SK-N-SH treated with all-trans-retinoic acid at 6 μM for 48 hours (cell line): ENCODE measurements at regions not wholly inside any gene's neighbourhood (a gene's known extent, or its start where the extent isn't known, plus 50 kb on each side); places are given as distances from the start of the nearest gene placed in this dataset.

Source experiments
- ATAC-seq: fragments of 200-7000 bp; cut with Tn5 transposase; 3 replicates; pipeline ENCODE4 v1.9.1; 2020; ENCODE audit warnings: mild to moderate bottlenecking, moderate library complexity
- ARNTL ChIP-seq: fragments of 450-650 bp; formaldehyde crosslinking; IDR thresholded peaks from 2 replicates; pipeline ENCODE4 v1.5.0; 2020; ENCODE audit warnings: low read depth, mild to moderate bottlenecking, moderate library complexity, borderline replicate concordance
- BACH2 ChIP-seq: fragments of 250-450 bp; sonication (Bioruptor Pico); IDR thresholded peaks from 2 replicates; pipeline ENCODE4 v1.9.0; 2021; ENCODE audit warnings: mild to moderate bottlenecking, borderline replicate concordance
- ESRRG ChIP-seq: fragments of 250-450 bp; sonication (Bioruptor Pico); IDR thresholded peaks from 2 replicates; pipeline ENCODE4 v1.6.1; 2021; ENCODE audit warnings: mild to moderate bottlenecking
- GLIS3 ChIP-seq: fragments of 250-450 bp; sonication (Bioruptor Pico); IDR thresholded peaks from 2 replicates; pipeline ENCODE4 v1.5.0; 2020; ENCODE audit warnings: mild to moderate bottlenecking, moderate library complexity
- ISL1 ChIP-seq: fragments of 250-450 bp; sonication (Bioruptor Pico); IDR thresholded peaks from 2 replicates; pipeline ENCODE4 v2.1.2; 2022; ENCODE audit warnings: mild to moderate bottlenecking, moderate library complexity
- OSR1 ChIP-seq: fragments of 250-450 bp; sonication (Bioruptor Pico); IDR thresholded peaks from 2 replicates; pipeline ENCODE4 v1.8.0; 2022; ENCODE audit warnings: moderate library complexity, mild to moderate bottlenecking, inconsistent platforms
- PPARA ChIP-seq: fragments of 250-450 bp; sonication (Bioruptor Pico); IDR thresholded peaks from 2 replicates; pipeline ENCODE4 v1.5.0; 2020; ENCODE audit warnings: mild to moderate bottlenecking, borderline replicate concordance
- RARB ChIP-seq: fragments of 250-450 bp; sonication (Bioruptor Pico); IDR thresholded peaks from 2 replicates; pipeline ENCODE4 v1.8.0; 2021; ENCODE audit warnings: mild to moderate bottlenecking, moderate library complexity
- SNAI2 ChIP-seq: fragments of 250-450 bp; sonication (Bioruptor Pico); IDR thresholded peaks from 2 replicates; pipeline ENCODE4 v1.5.0; 2020; ENCODE audit warnings: mild to moderate bottlenecking, moderate library complexity
- TCF4 ChIP-seq: fragments of 250-450 bp; sonication (Bioruptor Pico); IDR thresholded peaks from 2 replicates; pipeline ENCODE4 v1.8.0; 2021; ENCODE audit warnings: mild to moderate bottlenecking, moderate library complexity, borderline replicate concordance
- TOX ChIP-seq: fragments of 250-450 bp; sonication (Bioruptor Pico); IDR thresholded peaks from 2 replicates; pipeline ENCODE4 v1.8.0; 2021; ENCODE audit warnings: mild to moderate bottlenecking, moderate library complexity, borderline replicate concordance
- ZC3H10 ChIP-seq: fragments of 250-450 bp; sonication (Bioruptor Pico); IDR thresholded peaks from 2 replicates; pipeline ENCODE4 v1.5.1; 2021; ENCODE audit warnings: mild to moderate bottlenecking, moderate library complexity
- ZFP3 ChIP-seq: fragments of 250-450 bp; sonication (Bioruptor Pico); IDR thresholded peaks from 2 replicates; pipeline ENCODE4 v1.5.0; 2020; ENCODE audit warnings: mild to moderate bottlenecking, moderate library complexity
- ZFP30 ChIP-seq: fragments of 450-650 bp; formaldehyde crosslinking; IDR thresholded peaks from 2 replicates; pipeline ENCODE4 v1.5.0; 2022; ENCODE audit warnings: mild to moderate bottlenecking, moderate library complexity
- ZNF565 ChIP-seq: fragments of 450-650 bp; formaldehyde crosslinking; conservative IDR thresholded peaks from 2 replicates; pipeline ENCODE4 v1.5.0; 2020; ENCODE audit warnings: low read depth, mild to moderate bottlenecking, moderate library complexity
- ZNF70 ChIP-seq: fragments of 450-650 bp; formaldehyde crosslinking; IDR thresholded peaks from 2 replicates; pipeline ENCODE4 v1.5.0; 2020; ENCODE audit warnings: mild to moderate bottlenecking, moderate library complexity
- ZNF8 ChIP-seq: fragments of 450-650 bp; formaldehyde crosslinking; IDR thresholded peaks from 2 replicates; pipeline ENCODE4 v1.5.0; 2020; ENCODE audit warnings: mild to moderate bottlenecking, moderate library complexity
- TF ChIP-seq, protein P1 (sequence below): fragments of 250-450 bp; sonication (Bioruptor Pico); IDR thresholded peaks from 2 replicates; pipeline ENCODE4 v1.8.0; 2021; ENCODE audit warnings: low read depth, mild to moderate bottlenecking, moderate library complexity, borderline replicate concordance
- TF ChIP-seq, protein P2 (sequence below): fragments of 250-450 bp; sonication (Bioruptor Pico); IDR thresholded peaks from 2 replicates; pipeline ENCODE4 v1.5.1; 2020; ENCODE audit warnings: low read depth, mild to moderate bottlenecking, moderate library complexity
- TF ChIP-seq, protein P3 (sequence below): fragments of 250-450 bp; sonication (Bioruptor Pico); IDR thresholded peaks from 2 replicates; pipeline ENCODE4 v1.8.0; 2020; ENCODE audit warnings: mild to moderate bottlenecking, moderate library complexity, borderline replicate concordance
- TF ChIP-seq, protein P4 (sequence below): fragments of 250-450 bp; sonication (Bioruptor Pico); IDR thresholded peaks from 2 replicates; pipeline ENCODE4 v1.5.1; 2021; ENCODE audit warnings: mild to moderate bottlenecking, moderate library complexity
- TF ChIP-seq, protein P5 (sequence below): fragments of 250-450 bp; sonication (Bioruptor Pico); IDR thresholded peaks from 2 replicates; pipeline ENCODE4 v1.5.0; 2020; ENCODE audit warnings: mild to moderate bottlenecking, moderate library complexity

DNA sequence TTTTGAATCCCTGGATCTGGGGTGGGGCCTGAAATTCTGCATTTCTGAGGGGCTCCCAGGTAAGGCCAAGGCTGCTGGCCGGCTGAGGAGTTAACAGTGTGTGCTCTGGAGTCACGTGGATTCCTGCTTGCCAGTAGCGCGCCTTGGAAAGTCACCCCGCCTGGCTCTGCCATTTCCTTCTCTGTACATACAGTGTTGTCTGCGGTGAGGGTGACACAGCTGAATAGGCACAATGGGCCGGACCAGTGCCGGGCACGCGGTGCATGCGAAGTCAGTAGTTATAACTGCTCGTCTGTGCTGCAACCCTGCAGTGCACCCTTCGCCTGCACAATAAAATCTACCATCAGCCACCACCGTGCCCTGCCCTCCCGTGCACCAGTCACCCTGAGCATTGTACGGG, 68.0 kb upstream of the EEPD1 start (continued):
- TF ChIP-seq, protein P1, sequence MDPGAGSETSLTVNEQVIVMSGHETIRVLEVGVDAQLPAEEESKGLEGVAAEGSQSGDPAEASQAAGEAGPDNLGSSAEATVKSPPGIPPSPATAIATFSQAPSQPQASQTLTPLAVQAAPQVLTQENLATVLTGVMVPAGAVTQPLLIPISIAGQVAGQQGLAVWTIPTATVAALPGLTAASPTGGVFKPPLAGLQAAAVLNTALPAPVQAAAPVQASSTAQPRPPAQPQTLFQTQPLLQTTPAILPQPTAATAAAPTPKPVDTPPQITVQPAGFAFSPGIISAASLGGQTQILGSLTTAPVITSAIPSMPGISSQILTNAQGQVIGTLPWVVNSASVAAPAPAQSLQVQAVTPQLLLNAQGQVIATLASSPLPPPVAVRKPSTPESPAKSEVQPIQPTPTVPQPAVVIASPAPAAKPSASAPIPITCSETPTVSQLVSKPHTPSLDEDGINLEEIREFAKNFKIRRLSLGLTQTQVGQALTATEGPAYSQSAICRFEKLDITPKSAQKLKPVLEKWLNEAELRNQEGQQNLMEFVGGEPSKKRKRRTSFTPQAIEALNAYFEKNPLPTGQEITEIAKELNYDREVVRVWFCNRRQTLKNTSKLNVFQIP (CRISPR knock-in tag) = no peak
- TF ChIP-seq, all 23 proteins: peak for 0

DNA sequence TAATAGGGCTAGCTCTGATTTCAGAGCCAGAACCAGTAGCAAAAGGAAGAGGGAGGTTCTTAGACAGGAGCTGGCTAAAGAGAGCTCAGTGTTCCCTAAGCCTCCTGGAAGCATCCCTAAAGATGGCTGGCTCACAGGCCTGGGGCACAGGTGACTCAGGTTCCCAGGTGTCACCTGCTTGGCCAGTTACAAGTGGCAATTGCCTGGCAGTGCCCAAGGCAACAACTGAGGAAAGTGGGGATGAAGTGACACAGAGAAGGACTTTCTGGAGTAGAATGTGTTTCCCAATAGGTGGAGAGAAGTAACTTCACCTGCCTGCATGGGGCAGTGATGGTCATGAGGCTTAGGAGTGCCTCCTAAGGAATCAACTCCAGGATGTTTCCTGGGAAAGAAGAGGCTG, 66.5 kb upstream of the EEPD1 start:
- ATAC-seq = no peak
- TF ChIP-seq ZNF565 (CRISPR knock-in tag) (no peak), ZNF8 (no peak)
- TF ChIP-seq, protein P2, sequence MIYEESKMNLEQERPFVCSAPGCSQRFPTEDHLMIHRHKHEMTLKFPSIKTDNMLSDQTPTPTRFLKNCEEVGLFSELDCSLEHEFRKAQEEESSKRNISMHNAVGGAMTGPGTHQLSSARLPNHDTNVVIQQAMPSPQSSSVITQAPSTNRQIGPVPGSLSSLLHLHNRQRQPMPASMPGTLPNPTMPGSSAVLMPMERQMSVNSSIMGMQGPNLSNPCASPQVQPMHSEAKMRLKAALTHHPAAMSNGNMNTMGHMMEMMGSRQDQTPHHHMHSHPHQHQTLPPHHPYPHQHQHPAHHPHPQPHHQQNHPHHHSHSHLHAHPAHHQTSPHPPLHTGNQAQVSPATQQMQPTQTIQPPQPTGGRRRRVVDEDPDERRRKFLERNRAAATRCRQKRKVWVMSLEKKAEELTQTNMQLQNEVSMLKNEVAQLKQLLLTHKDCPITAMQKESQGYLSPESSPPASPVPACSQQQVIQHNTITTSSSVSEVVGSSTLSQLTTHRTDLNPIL (CRISPR knock-in tag) = no peak
- TF ChIP-seq, protein P1 (CRISPR knock-in tag) = no peak

DNA sequence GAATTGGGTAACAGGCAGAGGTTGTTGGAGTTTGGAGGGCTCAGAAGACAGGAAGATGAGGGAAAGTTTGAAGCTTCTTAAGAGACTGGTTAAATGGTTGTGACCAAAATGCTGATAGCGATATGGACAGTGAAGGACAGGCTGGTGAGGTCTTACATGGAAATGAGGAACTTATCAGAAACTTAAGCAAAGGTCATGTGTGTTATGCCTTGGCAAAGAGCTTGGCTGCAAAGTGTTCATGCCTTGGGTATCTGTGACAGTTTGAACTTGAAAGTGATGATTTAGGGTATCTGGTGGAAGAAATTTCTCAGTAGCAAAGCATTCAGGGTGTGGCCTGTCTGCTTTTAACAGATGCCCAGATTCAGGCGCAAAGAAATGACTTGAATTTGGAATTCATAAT, 64.5 kb upstream of the EEPD1 start:
- no peak for TF ChIP-seq ARNTL (CRISPR knock-in tag)
- no peak for ATAC-seq

DNA sequence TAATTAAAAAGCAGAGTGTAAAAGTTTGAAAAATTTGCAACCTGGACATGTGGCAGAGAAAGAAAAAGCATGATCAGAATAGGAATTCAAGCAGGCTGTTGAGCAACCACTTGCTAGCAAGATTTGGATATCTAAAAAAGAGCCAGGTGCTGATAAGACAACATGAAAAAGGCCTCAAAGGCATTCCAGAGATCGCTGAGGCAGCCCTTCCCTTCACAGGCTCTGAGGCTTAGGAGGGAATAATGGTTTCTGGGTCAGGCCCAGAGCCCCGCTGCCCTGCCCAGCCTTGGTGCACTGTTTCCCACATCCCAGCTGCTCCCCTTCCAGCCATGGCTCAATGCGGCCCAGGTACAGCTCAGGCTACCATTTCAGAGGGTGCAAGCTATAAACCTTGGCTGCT, 64.1 kb upstream of the EEPD1 start:
- TF ChIP-seq ZC3H10 (no peak), ZNF70 (CRISPR knock-in tag) (no peak), ZNF8 (no peak), ZFP30 (CRISPR knock-in tag) (no peak), TCF4 (CRISPR knock-in tag) (no peak), TOX (CRISPR knock-in tag) (no peak), ZFP3 (CRISPR knock-in tag) (no peak), ZNF565 (CRISPR knock-in tag) (no peak), BACH2 (CRISPR knock-in tag) (no peak), ESRRG (CRISPR knock-in tag) (no peak), SNAI2 (CRISPR knock-in tag) (no peak), GLIS3 (CRISPR knock-in tag) (no peak), PPARA (CRISPR knock-in tag) (no peak), RARB (no peak), OSR1 (CRISPR knock-in tag) (no peak), ISL1 (no peak)
- TF ChIP-seq, protein P2 (CRISPR knock-in tag) = no peak
- TF ChIP-seq, protein P3, sequence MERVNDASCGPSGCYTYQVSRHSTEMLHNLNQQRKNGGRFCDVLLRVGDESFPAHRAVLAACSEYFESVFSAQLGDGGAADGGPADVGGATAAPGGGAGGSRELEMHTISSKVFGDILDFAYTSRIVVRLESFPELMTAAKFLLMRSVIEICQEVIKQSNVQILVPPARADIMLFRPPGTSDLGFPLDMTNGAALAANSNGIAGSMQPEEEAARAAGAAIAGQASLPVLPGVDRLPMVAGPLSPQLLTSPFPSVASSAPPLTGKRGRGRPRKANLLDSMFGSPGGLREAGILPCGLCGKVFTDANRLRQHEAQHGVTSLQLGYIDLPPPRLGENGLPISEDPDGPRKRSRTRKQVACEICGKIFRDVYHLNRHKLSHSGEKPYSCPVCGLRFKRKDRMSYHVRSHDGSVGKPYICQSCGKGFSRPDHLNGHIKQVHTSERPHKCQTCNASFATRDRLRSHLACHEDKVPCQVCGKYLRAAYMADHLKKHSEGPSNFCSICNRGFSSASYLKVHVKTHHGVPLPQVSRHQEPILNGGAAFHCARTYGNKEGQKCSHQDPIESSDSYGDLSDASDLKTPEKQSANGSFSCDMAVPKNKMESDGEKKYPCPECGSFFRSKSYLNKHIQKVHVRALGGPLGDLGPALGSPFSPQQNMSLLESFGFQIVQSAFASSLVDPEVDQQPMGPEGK (CRISPR knock-in tag) = no peak
- TF ChIP-seq, protein P4, sequence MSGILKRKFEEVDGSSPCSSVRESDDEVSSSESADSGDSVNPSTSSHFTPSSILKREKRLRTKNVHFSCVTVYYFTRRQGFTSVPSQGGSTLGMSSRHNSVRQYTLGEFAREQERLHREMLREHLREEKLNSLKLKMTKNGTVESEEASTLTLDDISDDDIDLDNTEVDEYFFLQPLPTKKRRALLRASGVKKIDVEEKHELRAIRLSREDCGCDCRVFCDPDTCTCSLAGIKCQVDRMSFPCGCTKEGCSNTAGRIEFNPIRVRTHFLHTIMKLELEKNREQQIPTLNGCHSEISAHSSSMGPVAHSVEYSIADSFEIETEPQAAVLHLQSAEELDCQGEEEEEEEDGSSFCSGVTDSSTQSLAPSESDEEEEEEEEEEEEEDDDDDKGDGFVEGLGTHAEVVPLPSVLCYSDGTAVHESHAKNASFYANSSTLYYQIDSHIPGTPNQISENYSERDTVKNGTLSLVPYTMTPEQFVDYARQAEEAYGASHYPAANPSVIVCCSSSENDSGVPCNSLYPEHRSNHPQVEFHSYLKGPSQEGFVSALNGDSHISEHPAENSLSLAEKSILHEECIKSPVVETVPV (CRISPR knock-in tag) = no peak
- TF ChIP-seq, protein P5, sequence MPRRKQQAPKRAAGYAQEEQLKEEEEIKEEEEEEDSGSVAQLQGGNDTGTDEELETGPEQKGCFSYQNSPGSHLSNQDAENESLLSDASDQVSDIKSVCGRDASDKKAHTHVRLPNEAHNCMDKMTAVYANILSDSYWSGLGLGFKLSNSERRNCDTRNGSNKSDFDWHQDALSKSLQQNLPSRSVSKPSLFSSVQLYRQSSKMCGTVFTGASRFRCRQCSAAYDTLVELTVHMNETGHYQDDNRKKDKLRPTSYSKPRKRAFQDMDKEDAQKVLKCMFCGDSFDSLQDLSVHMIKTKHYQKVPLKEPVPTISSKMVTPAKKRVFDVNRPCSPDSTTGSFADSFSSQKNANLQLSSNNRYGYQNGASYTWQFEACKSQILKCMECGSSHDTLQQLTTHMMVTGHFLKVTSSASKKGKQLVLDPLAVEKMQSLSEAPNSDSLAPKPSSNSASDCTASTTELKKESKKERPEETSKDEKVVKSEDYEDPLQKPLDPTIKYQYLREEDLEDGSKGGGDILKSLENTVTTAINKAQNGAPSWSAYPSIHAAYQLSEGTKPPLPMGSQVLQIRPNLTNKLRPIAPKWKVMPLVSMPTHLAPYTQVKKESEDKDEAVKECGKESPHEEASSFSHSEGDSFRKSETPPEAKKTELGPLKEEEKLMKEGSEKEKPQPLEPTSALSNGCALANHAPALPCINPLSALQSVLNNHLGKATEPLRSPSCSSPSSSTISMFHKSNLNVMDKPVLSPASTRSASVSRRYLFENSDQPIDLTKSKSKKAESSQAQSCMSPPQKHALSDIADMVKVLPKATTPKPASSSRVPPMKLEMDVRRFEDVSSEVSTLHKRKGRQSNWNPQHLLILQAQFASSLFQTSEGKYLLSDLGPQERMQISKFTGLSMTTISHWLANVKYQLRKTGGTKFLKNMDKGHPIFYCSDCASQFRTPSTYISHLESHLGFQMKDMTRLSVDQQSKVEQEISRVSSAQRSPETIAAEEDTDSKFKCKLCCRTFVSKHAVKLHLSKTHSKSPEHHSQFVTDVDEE = no peak
- no peak for ATAC-seq
